GM18858 (cell line): ENCODE measurements at regions not wholly inside any gene's neighbourhood (a gene's known extent, or its start where the extent isn't known, plus 50 kb on each side); places are given as distances from the start of the nearest gene placed in this dataset.
"Not testable (repeated sequence)": the region's sequence is repeated elsewhere in the genome, so short reads cannot be mapped to it uniquely, and the experiment has no call there.

ENCODE experiments used
- ATAC-seq: cut with Tn5 transposase; IDR thresholded peaks from one replicate; pipeline ENCODE4 v1.9.1; 2021; ENCODE audit not compliant: unreplicated experiment

GRCh38 chr13:82096256-82096655, 1755.3 kb upstream of the SPRY2 start:
- ATAC-seq: no peak

- no peak for ATAC-seq
Measured at GRCh38 chr13:82092312-82092711, 1751.4 kb upstream of the SPRY2 start.

GRCh38 chr13:82088781-82089180, 1747.9 kb upstream of the SPRY2 start:
- ATAC-seq: no peak

- no peak for ATAC-seq
Measured at GRCh38 chr13:82076496-82076895, 1735.6 kb upstream of the SPRY2 start.

GRCh38 chr13:82070416-82070815, 1729.5 kb upstream of the SPRY2 start:
- no peak for ATAC-seq

- no peak for ATAC-seq
Measured at GRCh38 chr13:82062772-82063171, 1721.8 kb upstream of the SPRY2 start.

- no peak for ATAC-seq
Measured at GRCh38 chr13:82058364-82058763, 1717.4 kb upstream of the SPRY2 start.

GRCh38 chr13:82045316-82045715, 1704.4 kb upstream of the SPRY2 start:
- not testable (repeated sequence) for ATAC-seq

GRCh38 chr13:82036602-82037001, 1695.7 kb upstream of the SPRY2 start:
- no peak for ATAC-seq

- ATAC-seq: no peak
Measured at GRCh38 chr13:82011355-82011754, 1670.4 kb upstream of the SPRY2 start.

- no peak for ATAC-seq
Measured at GRCh38 chr13:82010780-82011179, 1669.9 kb upstream of the SPRY2 start.

- no peak for ATAC-seq
Measured at GRCh38 chr13:82002710-82003109, 1661.8 kb upstream of the SPRY2 start.

- ATAC-seq: no peak
Measured at GRCh38 chr13:81995316-81995715, 1654.4 kb upstream of the SPRY2 start.

GRCh38 chr13:81990652-81991051, 1649.7 kb upstream of the SPRY2 start:
- ATAC-seq: no peak

- no peak for ATAC-seq
Measured at GRCh38 chr13:81988567-81988966, 1647.6 kb upstream of the SPRY2 start.

- no peak for ATAC-seq
Measured at GRCh38 chr13:81987677-81988357, 1646.9 kb upstream of the SPRY2 start.

GRCh38 chr13:81987159-81987558, 1646.2 kb upstream of the SPRY2 start:
- no peak for ATAC-seq

GRCh38 chr13:81986308-81986707, 1645.4 kb upstream of the SPRY2 start:
- no peak for ATAC-seq

- ATAC-seq: no peak
Measured at GRCh38 chr13:81957121-81957520, 1616.2 kb upstream of the SPRY2 start.

- ATAC-seq: no peak
Measured at GRCh38 chr13:81929988-81930387, 1589.1 kb upstream of the SPRY2 start.

GRCh38 chr13:81927347-81927746, 1586.4 kb upstream of the SPRY2 start:
- no peak for ATAC-seq

GRCh38 chr13:81917810-81918209, 1576.9 kb upstream of the SPRY2 start:
- ATAC-seq: no peak

GRCh38 chr13:81916461-81916860, 1575.5 kb upstream of the SPRY2 start:
- ATAC-seq: no peak
